AG04450 (cell line): ENCODE measurements at regions not wholly inside any gene's neighbourhood (a gene's known extent, or its start where the extent isn't known, plus 50 kb on each side); places are given as distances from the start of the nearest gene placed in this dataset.

Source experiments
- CTCF ChIA-PET: fragments of 300-600, 350-600 bp; formaldehyde crosslinking; extraction: SDS; loops from one replicate; lab custom pipeline; 2022; ENCODE audit warnings: antibody characterized with exemption, inconsistent platforms; lab: Charles Lee
- POLR2A ChIA-PET: fragments of 350-600 bp; formaldehyde crosslinking; extraction: SDS; loops from one replicate; lab custom pipeline; 2021; ENCODE audit warnings: antibody characterized with exemption, inconsistent platforms; lab: Yijun Ruan, JAX
- DNase-seq: peaks from one replicate; pipeline ENCODE4 v3.0.0-alpha.2; 2011; ENCODE audit warnings: low read depth, low spot score
- H3K27ac ChIP-seq: one replicate; pipeline ENCODE4 v1.5.1; 2012; ENCODE audit warnings: low read depth, low read length, control low read depth
- H3K27me3 ChIP-seq: one replicate; pipeline ENCODE4 v1.6.0; 2012; ENCODE audit warnings: low read length; ENCODE audit not compliant: control insufficient read depth, insufficient read depth
- H3K4me3 ChIP-seq: 2 replicates; pipeline ENCODE4 v1.5.1; 2011; ENCODE audit warnings: mild to moderate bottlenecking, low read depth, low read length, control low read depth
- H3K9me3 ChIP-seq: 2 replicates; pipeline ENCODE4 v1.5.1; 2012; ENCODE audit warnings: low read length; ENCODE audit not compliant: control insufficient read depth, insufficient read depth
- CTCF ChIP-seq: IDR thresholded peaks from 2 replicates; pipeline ENCODE4 v1.5.1; 2011; ENCODE audit warnings: low read depth, low read length, control low read depth, inconsistent platforms

GRCh38 chr18:60123031-60123430 is 223.2 kb downstream of the PMAIP1 start:
- no peak for TF ChIP-seq CTCF
- Histone ChIP-seq H3K9me3 (no peaks in the 10 kb centered on the region), H3K27me3 (peaks cover 4% of the 10 kb centered on the region), H3K4me3 (no peak overlapping the region), H3K27ac (no peak overlapping the region)
- CTCF ChIA-PET, result no interaction called here
- POLR2A ChIA-PET, result no interaction called here
- no peak for DNase-seq

- Histone ChIP-seq H3K4me3 (no peak overlapping the region), H3K27me3 (peaks cover 4% of the 10 kb centered on the region), H3K9me3 (no peaks in the 10 kb centered on the region), H3K27ac (no peak overlapping the region)
- TF ChIP-seq CTCF, result no peak
- POLR2A ChIA-PET, result no interaction called here
- CTCF ChIA-PET, result no interaction called here
- no peak for DNase-seq
Observed at GRCh38 chr18:60122339-60122738, 222.5 kb downstream of the PMAIP1 start.

- H3K27me3 ChIP-seq, result peaks cover 4% of the 10 kb centered on the region
- TF ChIP-seq CTCF, result no peak
- no peak for DNase-seq
- H3K4me3 ChIP-seq, result no peak overlapping the region
- no peaks in the 10 kb centered on the region for H3K9me3 ChIP-seq
- no peak overlapping the region for H3K27ac ChIP-seq
- CTCF ChIA-PET, result no interaction called here
- POLR2A ChIA-PET, result no interaction called here
Observed at GRCh38 chr18:60120231-60120750, 220.5 kb downstream of the PMAIP1 start.

- Histone ChIP-seq H3K27me3 (no peaks in the 10 kb centered on the region), H3K4me3 (no peak overlapping the region), H3K9me3 (no peaks in the 10 kb centered on the region), H3K27ac (no peak overlapping the region)
- DNase-seq, result no peak
- ChIA-PET POLR2A (no interaction called here), CTCF (no interaction called here)
- no peak for TF ChIP-seq CTCF
Observed at GRCh38 chr18:60117321-60117720, 217.5 kb downstream of the PMAIP1 start.

GRCh38 chr18:60113396-60113795 is 213.6 kb downstream of the PMAIP1 start:
- no peak overlapping the region for H3K4me3 ChIP-seq
- no peak for DNase-seq
- ChIA-PET POLR2A (no interaction called here), CTCF (interaction anchor here (1.0 kb wide), 1 partner anchor 126 kb away, joined by 3 read pairs; no protein-coding TSS in a partner anchor)
- H3K27ac ChIP-seq, result no peak overlapping the region
- TF ChIP-seq CTCF, result no peak
- no peaks in the 10 kb centered on the region for H3K9me3 ChIP-seq
- H3K27me3 ChIP-seq, result no peaks in the 10 kb centered on the region
